ENCODE measurements at regions not wholly inside any gene's neighbourhood (a gene's known extent, or its start where the extent isn't known, plus 50 kb on each side); places are given as distances from the start of the nearest gene placed in this dataset.

- H3K27me3 ChIP-seq: no peaks in the 10 kb centered on the region
- H3K4me3 ChIP-seq: no peak overlapping the region
- no peaks in the 10 kb centered on the region for H3K36me3 ChIP-seq
- ATAC-seq (no peak), DNase-seq (no peak)
- intact Hi-C loops (cut with DNase I): no loop called here
- H3K9me3 ChIP-seq: no peaks in the 10 kb centered on the region
- H3K4me1 ChIP-seq: no peaks in the 10 kb centered on the region
- no CpG with 5 or more reads among the region's 12 CpGs for WGBS (ENCODE audit: insufficient coverage, low coverage, low lambda C conversion rate, missing lambda C conversion rate)
- no peak overlapping the region for H3K27ac ChIP-seq
- TF ChIP-seq CTCF (IDR thresholded peaks at IDR 0.05) (no peak), POLR2A (IDR thresholded peaks at IDR 0.05) (no peak)
Observed at GRCh38 chr10:52939894-52940293, 167.3 kb upstream of the MBL2 start.

- Histone ChIP-seq H3K36me3 (no peaks in the 10 kb centered on the region), H3K27me3 (no peaks in the 10 kb centered on the region), H3K27ac (no peak overlapping the region), H3K9me3 (no peaks in the 10 kb centered on the region), H3K4me3 (no peak overlapping the region), H3K4me1 (no peaks in the 10 kb centered on the region)
- 50% methylated on average over 1 of the region's 1 CpG for WGBS (ENCODE audit: insufficient coverage, low coverage, low lambda C conversion rate, missing lambda C conversion rate)
- intact Hi-C loops (cut with DNase I): no loop called here
- DNase-seq: no peak
- TF ChIP-seq CTCF (IDR thresholded peaks at IDR 0.05) (no peak), POLR2A (IDR thresholded peaks at IDR 0.05) (no peak)
- no peak for ATAC-seq
Observed at GRCh38 chr10:52933748-52934147, 161.2 kb upstream of the MBL2 start.

- no peaks in the 10 kb centered on the region for H3K4me1 ChIP-seq
- DNase-seq (no peak), ATAC-seq (no peak)
- 69% methylated on average over 6 of the region's 6 CpGs for WGBS (ENCODE audit: insufficient coverage, low coverage, low lambda C conversion rate, missing lambda C conversion rate)
- no peak overlapping the region for H3K27ac ChIP-seq
- TF ChIP-seq POLR2A (IDR thresholded peaks at IDR 0.05): no peak
- no peak for TF ChIP-seq CTCF (IDR thresholded peaks at IDR 0.05)
- no peaks in the 10 kb centered on the region for H3K9me3 ChIP-seq
- no peak overlapping the region for H3K4me3 ChIP-seq
- H3K36me3 ChIP-seq: no peaks in the 10 kb centered on the region
- intact Hi-C loops (cut with DNase I): no loop called here
- no peaks in the 10 kb centered on the region for H3K27me3 ChIP-seq
Observed at GRCh38 chr10:52927678-52928077, 155.1 kb upstream of the MBL2 start.

GRCh38 chr10:52923520-52923919, 150.9 kb upstream of the MBL2 start:
- intact Hi-C loops (cut with DNase I): no loop called here
- H3K27ac ChIP-seq: no peak overlapping the region
- H3K36me3 ChIP-seq: no peaks in the 10 kb centered on the region
- no peak for ATAC-seq
- DNase-seq: no peak
- H3K4me3 ChIP-seq: no peak overlapping the region
- TF ChIP-seq CTCF (IDR thresholded peaks at IDR 0.05) (no peak), POLR2A (IDR thresholded peaks at IDR 0.05) (no peak)
- no peaks in the 10 kb centered on the region for H3K27me3 ChIP-seq
- 51% methylated on average over 5 of the region's 5 CpGs for WGBS (ENCODE audit: insufficient coverage, low coverage, low lambda C conversion rate, missing lambda C conversion rate)
- no peaks in the 10 kb centered on the region for H3K4me1 ChIP-seq
- H3K9me3 ChIP-seq: no peaks in the 10 kb centered on the region

GRCh38 chr10:52918714-52919305, 146.2 kb upstream of the MBL2 start:
- DNase-seq (no peak), ATAC-seq (no peak)
- H3K36me3 ChIP-seq: no peaks in the 10 kb centered on the region
- H3K9me3 ChIP-seq: no peaks in the 10 kb centered on the region
- H3K4me3 ChIP-seq: no peak overlapping the region
- H3K27ac ChIP-seq: no peak overlapping the region
- TF ChIP-seq CTCF (IDR thresholded peaks at IDR 0.05): no peak
- no peak for TF ChIP-seq POLR2A (IDR thresholded peaks at IDR 0.05)
- no peaks in the 10 kb centered on the region for H3K27me3 ChIP-seq
- H3K4me1 ChIP-seq: no peaks in the 10 kb centered on the region
- intact Hi-C loops (cut with DNase I): no loop called here
